ENCODE measurements at regions not wholly inside any gene's neighbourhood (a gene's known extent, or its start where the extent isn't known, plus 50 kb on each side); places are given as distances from the start of the nearest gene placed in this dataset.

GRCh38 chr16:6913566-6913965 is 419.1 kb upstream of the RBFOX1 start:
- TF ChIP-seq CTCF (conservative IDR thresholded peaks at IDR 0.05 in 1 of 2, IDR thresholded peaks at IDR 0.05 in 1 of 2; ENCODE audit: low read depth in 1 of 2, low read length in 2 of 2) (no peak), EZH2 (IDR thresholded peaks at IDR 0.05; ENCODE audit: low read length, missing control alignments) (no peak)

Data from fibroblast of lung (primary cell).